Colonic mucosa (tissue), 4 donors: ENCODE measurements at regions not wholly inside any gene's neighbourhood (a gene's known extent, or its start where the extent isn't known, plus 50 kb on each side); places are given as distances from the start of the nearest gene placed in this dataset.
"Not testable (repeated sequence)": the region's sequence is repeated elsewhere in the genome, so short reads cannot be mapped to it uniquely, and the experiment has no call there.

ENCODE experiments used
- DNase-seq: peaks from one replicate; pipeline ENCODE4 v3.0.0-alpha.2; 2020
- H3K27ac ChIP-seq: fragments of 200-600 bp; one replicate; pipeline ENCODE4 v1.8.0; 2021
- H3K27me3 ChIP-seq: fragments of 200-600 bp; one replicate; pipeline ENCODE4 v1.8.0; 2021
- H3K36me3 ChIP-seq: fragments of 200-600 bp; one replicate; pipeline ENCODE4 v1.8.0; 2021
- H3K4me1 ChIP-seq: fragments of 200-600 bp; one replicate; pipeline ENCODE4 v1.8.0; 2021; ENCODE audit warnings: mild to moderate bottlenecking
- H3K4me3 ChIP-seq: fragments of 200-600 bp; one replicate; pipeline ENCODE4 v1.8.0; 2021
- H3K9ac ChIP-seq, 2 donors: one replicate each; pipeline ENCODE4 v1.7.0; 2013; ENCODE audit warnings: control low read depth in 2 of 2, low read depth in 2 of 2, low read length in 2 of 2
- H3K9me3 ChIP-seq: fragments of 200-600 bp; one replicate; pipeline ENCODE4 v1.8.0; 2021
- intact Hi-C: fragments of 100-400 bp; cut with DNase I; formaldehyde crosslinking; loops from one replicate; pipeline ENCODE4 v1.14.1; 2022
- TF ChIP-seq, protein P1 (sequence below): fragments of 200-600 bp; IDR thresholded peaks from one replicate; pipeline ENCODE4 v1.8.0; 2022; ENCODE audit warnings: antibody characterized with exemption, mild to moderate bottlenecking
- donor health status: healthy.
- donor health status: DM: no; HTN: no; CAD: no.
- donor health status: DM: no; HTN: no; CAD: no.

DNA sequence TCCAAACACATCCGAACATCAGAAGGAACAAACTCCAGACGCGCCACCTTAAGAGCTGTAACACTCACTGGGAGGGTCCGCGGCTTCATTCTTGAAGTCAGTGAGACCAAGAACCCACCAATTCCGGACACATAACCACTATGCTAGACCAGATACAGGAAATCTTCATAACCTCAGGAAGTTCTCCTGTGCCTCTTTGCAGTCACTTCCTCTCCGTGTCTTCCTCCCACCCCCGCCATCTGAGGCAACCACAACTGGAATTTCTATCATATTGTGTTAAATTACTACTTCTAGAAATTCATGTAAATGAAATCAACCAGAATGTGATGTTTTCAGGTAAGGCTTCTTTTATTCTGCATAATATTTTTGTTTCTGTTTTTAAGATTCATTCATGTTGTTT is 631.0 kb upstream of the NXPH2 start:
- Histone ChIP-seq H3K9me3 (no peaks in the 10 kb centered on the region), H3K27me3 (no peaks in the 10 kb centered on the region), H3K4me3 (no peak overlapping the region), H3K9ac (no peak overlapping the region), H3K27ac (no peak overlapping the region), H3K36me3 (no peaks in the 10 kb centered on the region), H3K4me1 (no peaks in the 10 kb centered on the region)
- intact Hi-C loops: no loop called here
- TF ChIP-seq, protein P1, sequence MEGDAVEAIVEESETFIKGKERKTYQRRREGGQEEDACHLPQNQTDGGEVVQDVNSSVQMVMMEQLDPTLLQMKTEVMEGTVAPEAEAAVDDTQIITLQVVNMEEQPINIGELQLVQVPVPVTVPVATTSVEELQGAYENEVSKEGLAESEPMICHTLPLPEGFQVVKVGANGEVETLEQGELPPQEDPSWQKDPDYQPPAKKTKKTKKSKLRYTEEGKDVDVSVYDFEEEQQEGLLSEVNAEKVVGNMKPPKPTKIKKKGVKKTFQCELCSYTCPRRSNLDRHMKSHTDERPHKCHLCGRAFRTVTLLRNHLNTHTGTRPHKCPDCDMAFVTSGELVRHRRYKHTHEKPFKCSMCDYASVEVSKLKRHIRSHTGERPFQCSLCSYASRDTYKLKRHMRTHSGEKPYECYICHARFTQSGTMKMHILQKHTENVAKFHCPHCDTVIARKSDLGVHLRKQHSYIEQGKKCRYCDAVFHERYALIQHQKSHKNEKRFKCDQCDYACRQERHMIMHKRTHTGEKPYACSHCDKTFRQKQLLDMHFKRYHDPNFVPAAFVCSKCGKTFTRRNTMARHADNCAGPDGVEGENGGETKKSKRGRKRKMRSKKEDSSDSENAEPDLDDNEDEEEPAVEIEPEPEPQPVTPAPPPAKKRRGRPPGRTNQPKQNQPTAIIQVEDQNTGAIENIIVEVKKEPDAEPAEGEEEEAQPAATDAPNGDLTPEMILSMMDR: no peak
- DNase-seq: no peak

GRCh38 chr2:139410833-139411174 is 630.6 kb upstream of the NXPH2 start:
- intact Hi-C loops: not testable (repeated sequence)

DNA sequence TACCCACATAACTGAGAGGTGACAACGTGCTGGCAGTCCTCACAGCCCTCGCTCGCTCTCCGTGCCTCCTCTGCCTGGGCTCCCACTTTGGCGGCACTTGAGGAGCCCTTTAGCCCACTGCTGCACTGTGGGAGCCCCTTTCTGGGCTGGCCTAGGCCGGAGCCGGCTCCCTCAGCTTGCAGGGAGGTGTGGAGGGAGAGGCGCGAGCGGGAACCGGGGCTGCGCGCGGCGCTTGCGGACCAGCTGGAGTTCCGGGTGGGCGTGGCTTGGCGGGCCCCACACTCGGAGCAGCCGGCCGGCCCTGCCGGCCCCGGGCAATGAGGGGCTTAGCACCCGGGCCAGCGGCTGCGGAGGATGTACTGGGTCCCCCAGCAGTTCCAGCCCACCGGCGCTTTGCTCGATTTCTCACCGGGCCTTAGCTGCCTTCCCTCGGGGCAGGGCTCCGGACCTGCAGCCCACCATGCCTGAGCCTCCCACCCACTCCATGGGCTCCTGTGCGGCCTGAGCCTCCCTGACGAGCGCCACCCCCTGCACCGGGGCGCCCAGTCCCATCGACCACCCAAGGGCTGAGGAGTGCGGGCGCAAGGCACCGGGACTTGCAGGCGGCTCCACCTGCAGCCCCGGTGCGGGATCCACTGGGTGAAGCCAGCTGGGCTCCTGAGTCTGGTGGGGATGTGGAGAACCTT is 630.1 kb upstream of the NXPH2 start:
- H3K9ac ChIP-seq, H3K36me3 ChIP-seq, H3K4me3 ChIP-seq, H3K27me3 ChIP-seq, H3K4me1 ChIP-seq, H3K9me3 ChIP-seq, H3K27ac ChIP-seq, DNase-seq, intact Hi-C loops: not testable (repeated sequence)

More at GRCh38 chr2:139410833-139411174, 630.6 kb upstream of the NXPH2 start:
- not testable (repeated sequence) for H3K9me3 ChIP-seq, H3K27me3 ChIP-seq, H3K36me3 ChIP-seq, H3K9ac ChIP-seq, DNase-seq, H3K4me1 ChIP-seq, H3K4me3 ChIP-seq, H3K27ac ChIP-seq

DNA sequence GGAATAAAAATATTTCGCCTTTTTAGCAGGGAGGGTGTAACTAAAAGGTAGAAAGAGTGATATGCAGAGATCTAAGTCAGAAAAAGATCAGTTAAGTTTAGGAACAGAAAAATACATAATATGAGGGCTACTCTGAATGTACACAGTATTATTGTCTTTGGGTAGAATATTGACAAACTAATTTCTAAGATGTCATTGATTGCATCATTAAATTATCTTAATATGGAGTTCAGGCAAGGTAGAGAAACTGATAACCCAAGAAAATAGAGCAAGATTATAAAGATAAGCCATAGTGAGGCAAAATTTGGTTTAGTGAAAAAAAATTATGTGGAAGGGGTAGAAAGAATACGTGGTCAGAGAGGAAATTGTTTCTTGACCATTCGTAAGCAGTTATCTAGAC is 629.0 kb upstream of the NXPH2 start:
- Histone ChIP-seq H3K9ac (no peak overlapping the region), H3K27ac (no peak overlapping the region), H3K27me3 (no peaks in the 10 kb centered on the region), H3K4me1 (no peaks in the 10 kb centered on the region), H3K36me3 (no peaks in the 10 kb centered on the region), H3K9me3 (no peaks in the 10 kb centered on the region), H3K4me3 (no peak overlapping the region)
- intact Hi-C loops: no loop called here
- DNase-seq: no peak
- TF ChIP-seq, protein P1: no peak

- Histone ChIP-seq H3K27me3 (no peaks in the 10 kb centered on the region), H3K9me3 (no peaks in the 10 kb centered on the region), H3K4me1 (no peaks in the 10 kb centered on the region), H3K9ac (no peak overlapping the region), H3K4me3 (no peak overlapping the region), H3K27ac (no peak overlapping the region), H3K36me3 (no peaks in the 10 kb centered on the region)
- no peak for DNase-seq
- intact Hi-C loops: no loop called here
- TF ChIP-seq, protein P1: no peak
These were observed 623.8 kb upstream of the NXPH2 start for GRCh38 chr2:139403948-139404347.

DNA sequence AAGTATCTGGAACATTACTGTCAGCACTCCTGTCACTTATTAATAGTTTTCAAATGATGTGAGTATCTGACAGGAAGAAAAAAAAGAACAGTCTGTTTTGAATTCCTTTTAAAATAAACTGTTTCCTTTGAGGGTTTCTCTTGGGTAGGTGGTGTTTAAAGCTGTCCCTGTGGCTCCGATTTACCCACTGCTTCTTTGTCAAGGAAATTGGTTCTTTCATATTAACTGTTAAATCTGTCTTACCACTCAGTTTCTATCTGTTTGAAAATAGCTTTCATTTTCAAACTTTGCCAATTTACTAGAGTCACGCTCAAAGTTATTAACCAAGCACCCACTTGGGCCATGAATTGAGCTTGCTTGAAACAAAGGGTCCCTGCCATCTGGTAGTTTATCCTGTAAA is 614.6 kb upstream of the NXPH2 start:
- H3K9me3 ChIP-seq: no peaks in the 10 kb centered on the region
- no peaks in the 10 kb centered on the region for H3K36me3 ChIP-seq
- H3K27me3 ChIP-seq: no peaks in the 10 kb centered on the region
- intact Hi-C loops: no loop called here
- DNase-seq: no peak
- H3K4me1 ChIP-seq: no peaks in the 10 kb centered on the region
- H3K4me3 ChIP-seq: no peak overlapping the region
- H3K9ac ChIP-seq: no peak overlapping the region
- no peak overlapping the region for H3K27ac ChIP-seq
- TF ChIP-seq, protein P1: no peak
